ENCODE measurements at regions not wholly inside any gene's neighbourhood (a gene's known extent, or its start where the extent isn't known, plus 50 kb on each side); places are given as distances from the start of the nearest gene placed in this dataset.

GRCh38 chr18:75478996-75479880 is 51.7 kb upstream of the SMIM21 start:
- Histone ChIP-seq H3K27me3 (no peaks in the 10 kb centered on the region), H3K4me3 (no peak overlapping the region), H3K9me3 (peaks cover 2% of the 10 kb centered on the region), H3K36me3 (no peaks in the 10 kb centered on the region)
- no peak for DNase-seq

- DNase-seq = no peak
- Histone ChIP-seq H3K27me3 (no peaks in the 10 kb centered on the region), H3K9me3 (peaks cover 2% of the 10 kb centered on the region), H3K36me3 (no peaks in the 10 kb centered on the region), H3K4me3 (no peak overlapping the region)
Observed at GRCh38 chr18:75477900-75478299, 50.4 kb upstream of the SMIM21 start.
